ENCODE measurements at regions not wholly inside any gene's neighbourhood (a gene's known extent, or its start where the extent isn't known, plus 50 kb on each side); places are given as distances from the start of the nearest gene placed in this dataset.

- no peak overlapping the region for H3K4me3 ChIP-seq (ENCODE audit: control insufficient read depth in 1 of 2, extremely low read depth in 1 of 2, low read length in 1 of 2)
- H3K4me1 Mint-ChIP-seq = no peaks in the 10 kb centered on the region
- H3K27ac ChIP-seq (ENCODE audit: low read length) = no peak overlapping the region
- WGBS (ENCODE audit: insufficient coverage) = no CpG with 5 or more reads among the region's 3 CpGs
- peak overlapping the region in 1 of 3 donors; percentile 11 for H3K4me3 Mint-ChIP-seq
- H3K9me3 Mint-ChIP-seq = no peaks in the 10 kb centered on the region
- H3K36me3 Mint-ChIP-seq = no peaks in the 10 kb centered on the region
- H3K4me1 ChIP-seq (ENCODE audit: control insufficient read depth in 1 of 2, extremely low read depth in 1 of 2, insufficient read depth in 2 of 2, low read length in 2 of 2) = no peaks in the 10 kb centered on the region
- H3K9me3 ChIP-seq = no peaks in the 10 kb centered on the region
- H3K27me3 ChIP-seq (replicated peaks in 1 of 2; ENCODE audit: control insufficient read depth in 2 of 2, extremely low read depth in 1 of 2, insufficient read depth in 2 of 2, low read length in 1 of 2) = no peaks in the 10 kb centered on the region
- no peak overlapping the region for H3K27ac Mint-ChIP-seq
- H3K36me3 ChIP-seq (ENCODE audit: control insufficient read depth in 2 of 2, extremely low read depth in 1 of 2, insufficient read depth in 1 of 2, low read length in 1 of 2) = no peaks in the 10 kb centered on the region
- CTCF ChIA-PET = no interaction called here
- H3K27me3 Mint-ChIP-seq = no peaks in the 10 kb centered on the region
- POLR2A ChIA-PET = no interaction called here
- no peak for ATAC-seq (replicated peaks in 1 of 4)
- DNase-seq = no peak
Measured at GRCh38 chr3:110165370-110165743, 828.0 kb upstream of the DPPA4 start.

- ATAC-seq (replicated peaks in 1 of 4) = no peak
- ChIA-PET POLR2A (no interaction called here), CTCF (no interaction called here)
- H3K27me3 ChIP-seq (replicated peaks in 1 of 2; ENCODE audit: control insufficient read depth in 2 of 2, extremely low read depth in 1 of 2, insufficient read depth in 2 of 2, low read length in 1 of 2) = no peaks in the 10 kb centered on the region
- Mint-ChIP-seq H3K27ac (no peak overlapping the region), H3K4me1 (no peaks in the 10 kb centered on the region), H3K36me3 (no peaks in the 10 kb centered on the region), H3K9me3 (no peaks in the 10 kb centered on the region), H3K27me3 (no peaks in the 10 kb centered on the region), H3K4me3 (peak overlapping the region in 1 of 3 donors; percentile 11)
- H3K36me3 ChIP-seq (ENCODE audit: control insufficient read depth in 2 of 2, extremely low read depth in 1 of 2, insufficient read depth in 1 of 2, low read length in 1 of 2) = no peaks in the 10 kb centered on the region
- no peak overlapping the region for H3K27ac ChIP-seq (ENCODE audit: low read length)
- H3K9me3 ChIP-seq = no peaks in the 10 kb centered on the region
- DNase-seq = no peak
- H3K4me1 ChIP-seq (ENCODE audit: control insufficient read depth in 1 of 2, extremely low read depth in 1 of 2, insufficient read depth in 2 of 2, low read length in 2 of 2) = no peaks in the 10 kb centered on the region
- no peak overlapping the region for H3K4me3 ChIP-seq (ENCODE audit: control insufficient read depth in 1 of 2, extremely low read depth in 1 of 2, low read length in 1 of 2)
- 29% methylated on average over 1 of the region's 8 CpGs for WGBS (ENCODE audit: insufficient coverage)
Measured at GRCh38 chr3:110165753-110166152, 828.4 kb upstream of the DPPA4 start.

- H3K36me3 ChIP-seq (ENCODE audit: control insufficient read depth in 2 of 2, extremely low read depth in 1 of 2, insufficient read depth in 1 of 2, low read length in 1 of 2) = no peaks in the 10 kb centered on the region
- H3K27me3 Mint-ChIP-seq = no peaks in the 10 kb centered on the region
- no peak overlapping the region for H3K27ac ChIP-seq (ENCODE audit: low read length)
- no peak overlapping the region for H3K27ac Mint-ChIP-seq
- POLR2A ChIA-PET = no interaction called here
- DNase-seq (no peak), ATAC-seq (replicated peaks in 1 of 4) (no peak)
- no peak overlapping the region for H3K4me3 ChIP-seq (ENCODE audit: control insufficient read depth in 1 of 2, extremely low read depth in 1 of 2, low read length in 1 of 2)
- WGBS (ENCODE audit: insufficient coverage) = no CpG with 5 or more reads among the region's 1 CpG
- H3K27me3 ChIP-seq (replicated peaks in 1 of 2; ENCODE audit: control insufficient read depth in 2 of 2, extremely low read depth in 1 of 2, insufficient read depth in 2 of 2, low read length in 1 of 2) = no peaks in the 10 kb centered on the region
- H3K9me3 Mint-ChIP-seq = no peaks in the 10 kb centered on the region
- H3K4me1 ChIP-seq (ENCODE audit: control insufficient read depth in 1 of 2, extremely low read depth in 1 of 2, insufficient read depth in 2 of 2, low read length in 2 of 2) = no peaks in the 10 kb centered on the region
- no peaks in the 10 kb centered on the region for H3K4me1 Mint-ChIP-seq
- no peaks in the 10 kb centered on the region for H3K9me3 ChIP-seq
- H3K36me3 Mint-ChIP-seq = no peaks in the 10 kb centered on the region
- no peak overlapping the region for H3K4me3 Mint-ChIP-seq
- CTCF ChIA-PET = no interaction called here
Measured at GRCh38 chr3:110166791-110167190, 829.4 kb upstream of the DPPA4 start.

- Mint-ChIP-seq H3K9me3 (no peaks in the 10 kb centered on the region), H3K27me3 (no peaks in the 10 kb centered on the region), H3K4me3 (no peak overlapping the region), H3K36me3 (no peaks in the 10 kb centered on the region), H3K27ac (no peak overlapping the region), H3K4me1 (no peaks in the 10 kb centered on the region)
- ATAC-seq (replicated peaks in 1 of 4) = no peak
- WGBS (ENCODE audit: insufficient coverage) = 100% methylated on average over 1 of the region's 2 CpGs
- POLR2A ChIA-PET = no interaction called here
- Histone ChIP-seq H3K4me1 (ENCODE audit: control insufficient read depth in 1 of 2, extremely low read depth in 1 of 2, insufficient read depth in 2 of 2, low read length in 2 of 2) (no peaks in the 10 kb centered on the region), H3K27me3 (replicated peaks in 1 of 2; ENCODE audit: control insufficient read depth in 2 of 2, extremely low read depth in 1 of 2, insufficient read depth in 2 of 2, low read length in 1 of 2) (no peaks in the 10 kb centered on the region), H3K27ac (ENCODE audit: low read length) (no peak overlapping the region), H3K4me3 (ENCODE audit: control insufficient read depth in 1 of 2, extremely low read depth in 1 of 2, low read length in 1 of 2) (no peak overlapping the region), H3K9me3 (no peaks in the 10 kb centered on the region), H3K36me3 (ENCODE audit: control insufficient read depth in 2 of 2, extremely low read depth in 1 of 2, insufficient read depth in 1 of 2, low read length in 1 of 2) (no peaks in the 10 kb centered on the region)
- DNase-seq = no peak
- CTCF ChIA-PET = no interaction called here
Measured at GRCh38 chr3:110174908-110175307, 837.6 kb upstream of the DPPA4 start.

GRCh38 chr3:110178965-110179364, 841.6 kb upstream of the DPPA4 start:
- H3K36me3 ChIP-seq (ENCODE audit: control insufficient read depth in 2 of 2, extremely low read depth in 1 of 2, insufficient read depth in 1 of 2, low read length in 1 of 2) = no peaks in the 10 kb centered on the region
- ChIA-PET POLR2A (no interaction called here), CTCF (no interaction called here)
- ATAC-seq (replicated peaks in 1 of 4) (no peak), DNase-seq (no peak)
- H3K27me3 Mint-ChIP-seq = peaks cover 0 to 4% of the 10 kb centered on the region in 2 donors
- H3K9me3 ChIP-seq = no peaks in the 10 kb centered on the region
- WGBS (ENCODE audit: insufficient coverage) = no CpG with 5 or more reads among the region's 2 CpGs
- H3K4me3 Mint-ChIP-seq = no peak overlapping the region
- H3K4me3 ChIP-seq (ENCODE audit: control insufficient read depth in 1 of 2, extremely low read depth in 1 of 2, low read length in 1 of 2) = no peak overlapping the region
- no peaks in the 10 kb centered on the region for H3K4me1 ChIP-seq (ENCODE audit: control insufficient read depth in 1 of 2, extremely low read depth in 1 of 2, insufficient read depth in 2 of 2, low read length in 2 of 2)
- no peaks in the 10 kb centered on the region for H3K4me1 Mint-ChIP-seq
- no peaks in the 10 kb centered on the region for H3K36me3 Mint-ChIP-seq
- H3K9me3 Mint-ChIP-seq = no peaks in the 10 kb centered on the region
- H3K27me3 ChIP-seq (replicated peaks in 1 of 2; ENCODE audit: control insufficient read depth in 2 of 2, extremely low read depth in 1 of 2, insufficient read depth in 2 of 2, low read length in 1 of 2) = no peaks in the 10 kb centered on the region
- no peak overlapping the region for H3K27ac ChIP-seq (ENCODE audit: low read length)
- no peak overlapping the region for H3K27ac Mint-ChIP-seq

GRCh38 chr3:110180733-110181132, 843.4 kb upstream of the DPPA4 start:
- Histone ChIP-seq H3K36me3 (ENCODE audit: control insufficient read depth in 2 of 2, extremely low read depth in 1 of 2, insufficient read depth in 1 of 2, low read length in 1 of 2) (no peaks in the 10 kb centered on the region), H3K4me3 (ENCODE audit: control insufficient read depth in 1 of 2, extremely low read depth in 1 of 2, low read length in 1 of 2) (no peak overlapping the region), H3K9me3 (no peaks in the 10 kb centered on the region), H3K4me1 (ENCODE audit: control insufficient read depth in 1 of 2, extremely low read depth in 1 of 2, insufficient read depth in 2 of 2, low read length in 2 of 2) (no peaks in the 10 kb centered on the region), H3K27ac (ENCODE audit: low read length) (no peak overlapping the region), H3K27me3 (replicated peaks in 1 of 2; ENCODE audit: control insufficient read depth in 2 of 2, extremely low read depth in 1 of 2, insufficient read depth in 2 of 2, low read length in 1 of 2) (no peaks in the 10 kb centered on the region)
- Mint-ChIP-seq H3K4me1 (no peaks in the 10 kb centered on the region), H3K9me3 (no peaks in the 10 kb centered on the region), H3K36me3 (no peaks in the 10 kb centered on the region), H3K27me3 (peaks cover 0 to 4% of the 10 kb centered on the region in 2 donors), H3K27ac (no peak overlapping the region), H3K4me3 (no peak overlapping the region)
- DNase-seq (no peak), ATAC-seq (replicated peaks in 1 of 4) (no peak)
- ChIA-PET POLR2A (no interaction called here), CTCF (no interaction called here)
- WGBS (ENCODE audit: insufficient coverage) = no CpG with 5 or more reads among the region's 4 CpGs

- no peaks in the 10 kb centered on the region for H3K36me3 ChIP-seq (ENCODE audit: control insufficient read depth in 2 of 2, extremely low read depth in 1 of 2, insufficient read depth in 1 of 2, low read length in 1 of 2)
- Mint-ChIP-seq H3K4me3 (no peak overlapping the region), H3K27me3 (peaks cover 0 to 4% of the 10 kb centered on the region in 2 donors), H3K36me3 (no peaks in the 10 kb centered on the region), H3K4me1 (no peaks in the 10 kb centered on the region), H3K9me3 (no peaks in the 10 kb centered on the region), H3K27ac (no peak overlapping the region)
- DNase-seq = no peak
- no peak overlapping the region for H3K27ac ChIP-seq (ENCODE audit: low read length)
- H3K9me3 ChIP-seq = no peaks in the 10 kb centered on the region
- H3K27me3 ChIP-seq (replicated peaks in 1 of 2; ENCODE audit: control insufficient read depth in 2 of 2, extremely low read depth in 1 of 2, insufficient read depth in 2 of 2, low read length in 1 of 2) = no peaks in the 10 kb centered on the region
- WGBS (ENCODE audit: insufficient coverage) = no CpG with 5 or more reads among the region's 3 CpGs
- ATAC-seq (replicated peaks in 1 of 4) = no peak
- ChIA-PET CTCF (no interaction called here), POLR2A (no interaction called here)
- H3K4me3 ChIP-seq (ENCODE audit: control insufficient read depth in 1 of 2, extremely low read depth in 1 of 2, low read length in 1 of 2) = no peak overlapping the region
- no peaks in the 10 kb centered on the region for H3K4me1 ChIP-seq (ENCODE audit: control insufficient read depth in 1 of 2, extremely low read depth in 1 of 2, insufficient read depth in 2 of 2, low read length in 2 of 2)
Measured at GRCh38 chr3:110181226-110181625, 843.9 kb upstream of the DPPA4 start.
